Peyer's patch (tissue), 4 donors: ENCODE measurements at regions not wholly inside any gene's neighbourhood (a gene's known extent, or its start where the extent isn't known, plus 50 kb on each side); places are given as distances from the start of the nearest gene placed in this dataset.

Experiments used
- DNase-seq, 3 donors: peaks; one replicate each; pipeline ENCODE4 v3.0.0-alpha.2; 2017 to 2019
- H3K27ac ChIP-seq, 4 donors: fragments of 200-600 bp; sonication (generic); one replicate each; pipeline ENCODE4 v1.5.1; 2016 to 2019
- H3K27me3 ChIP-seq, 2 donors: fragments of 200-600 bp; sonication (generic); one replicate each; pipeline ENCODE4 v1.5.1; 2019
- H3K36me3 ChIP-seq, 3 donors: fragments of 200-600 bp; sonication (generic); one replicate each; pipeline ENCODE4 v1.5.1; 2016 to 2019
- H3K4me1 ChIP-seq, 4 donors: fragments of 200-600 bp; sonication (generic); one replicate each; pipeline ENCODE4 v1.5.1; 2016 to 2019
- H3K4me3 ChIP-seq, 4 donors: fragments of 200-600 bp; sonication (generic); 1 replicate in 3 of 4; 2 replicates in 1 of 4; pipeline ENCODE4 v1.5.1; 2016 to 2019; ENCODE audit warnings: mild to moderate bottlenecking in 1 of 4
- H3K9me3 ChIP-seq, 4 donors: fragments of 200-600 bp; sonication (generic); one replicate each; pipeline ENCODE4 v1.5.1; 2016 to 2019; ENCODE audit warnings: mild to moderate bottlenecking in 1 of 4
- POLR2A ChIP-seq, 2 donors: fragments of 450-650 bp; IDR thresholded peaks; one replicate each; pipeline ENCODE4 v1.5.1; 2017; ENCODE audit warnings: antibody characterized with exemption in 2 of 2, mild to moderate bottlenecking in 2 of 2, moderate library complexity in 2 of 2
- TF ChIP-seq, protein P1 (sequence below), 6 experiments: fragments of 450-650 bp in 4 of 6; fragments of 200-600 bp in 2 of 6; sonication (generic) in 1 of 6; IDR thresholded peaks; one replicate each; pipeline ENCODE4 v1.5.1; 2017 to 2019; ENCODE audit warnings: antibody characterized with exemption in 6 of 6, mild to moderate bottlenecking in 3 of 6, moderate library complexity in 1 of 6

DNA sequence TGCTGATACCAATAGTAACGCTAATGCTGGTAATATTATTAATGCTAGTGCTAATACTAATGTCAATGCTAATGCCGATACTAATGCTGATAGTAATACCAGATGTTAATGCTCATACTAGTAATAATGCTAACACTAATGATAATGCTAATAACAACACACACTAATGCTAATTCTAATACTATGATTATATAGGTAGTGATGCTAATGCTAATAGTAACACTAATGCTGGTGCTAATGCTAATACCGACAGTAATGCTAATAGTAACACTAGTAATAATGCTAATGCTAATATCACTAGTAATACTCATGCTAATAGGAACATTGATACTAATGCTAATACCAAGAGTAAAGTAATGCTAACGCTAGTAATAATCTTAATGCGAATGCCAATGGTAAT, 406.4 kb upstream of the RNF32 start:
- H3K36me3 ChIP-seq: no peaks in the 10 kb centered on the region
- no peak for DNase-seq
- no peaks in the 10 kb centered on the region for H3K4me1 ChIP-seq
- H3K9me3 ChIP-seq: no peaks in the 10 kb centered on the region
- H3K27ac ChIP-seq: no peak overlapping the region
- H3K27me3 ChIP-seq: no peaks in the 10 kb centered on the region
- TF ChIP-seq POLR2A (IDR thresholded peaks at IDR 0.05): no peak
- TF ChIP-seq, protein P1, sequence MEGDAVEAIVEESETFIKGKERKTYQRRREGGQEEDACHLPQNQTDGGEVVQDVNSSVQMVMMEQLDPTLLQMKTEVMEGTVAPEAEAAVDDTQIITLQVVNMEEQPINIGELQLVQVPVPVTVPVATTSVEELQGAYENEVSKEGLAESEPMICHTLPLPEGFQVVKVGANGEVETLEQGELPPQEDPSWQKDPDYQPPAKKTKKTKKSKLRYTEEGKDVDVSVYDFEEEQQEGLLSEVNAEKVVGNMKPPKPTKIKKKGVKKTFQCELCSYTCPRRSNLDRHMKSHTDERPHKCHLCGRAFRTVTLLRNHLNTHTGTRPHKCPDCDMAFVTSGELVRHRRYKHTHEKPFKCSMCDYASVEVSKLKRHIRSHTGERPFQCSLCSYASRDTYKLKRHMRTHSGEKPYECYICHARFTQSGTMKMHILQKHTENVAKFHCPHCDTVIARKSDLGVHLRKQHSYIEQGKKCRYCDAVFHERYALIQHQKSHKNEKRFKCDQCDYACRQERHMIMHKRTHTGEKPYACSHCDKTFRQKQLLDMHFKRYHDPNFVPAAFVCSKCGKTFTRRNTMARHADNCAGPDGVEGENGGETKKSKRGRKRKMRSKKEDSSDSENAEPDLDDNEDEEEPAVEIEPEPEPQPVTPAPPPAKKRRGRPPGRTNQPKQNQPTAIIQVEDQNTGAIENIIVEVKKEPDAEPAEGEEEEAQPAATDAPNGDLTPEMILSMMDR (IDR thresholded peaks at IDR 0.05): no peak
- H3K4me3 ChIP-seq: no peak overlapping the region

DNA sequence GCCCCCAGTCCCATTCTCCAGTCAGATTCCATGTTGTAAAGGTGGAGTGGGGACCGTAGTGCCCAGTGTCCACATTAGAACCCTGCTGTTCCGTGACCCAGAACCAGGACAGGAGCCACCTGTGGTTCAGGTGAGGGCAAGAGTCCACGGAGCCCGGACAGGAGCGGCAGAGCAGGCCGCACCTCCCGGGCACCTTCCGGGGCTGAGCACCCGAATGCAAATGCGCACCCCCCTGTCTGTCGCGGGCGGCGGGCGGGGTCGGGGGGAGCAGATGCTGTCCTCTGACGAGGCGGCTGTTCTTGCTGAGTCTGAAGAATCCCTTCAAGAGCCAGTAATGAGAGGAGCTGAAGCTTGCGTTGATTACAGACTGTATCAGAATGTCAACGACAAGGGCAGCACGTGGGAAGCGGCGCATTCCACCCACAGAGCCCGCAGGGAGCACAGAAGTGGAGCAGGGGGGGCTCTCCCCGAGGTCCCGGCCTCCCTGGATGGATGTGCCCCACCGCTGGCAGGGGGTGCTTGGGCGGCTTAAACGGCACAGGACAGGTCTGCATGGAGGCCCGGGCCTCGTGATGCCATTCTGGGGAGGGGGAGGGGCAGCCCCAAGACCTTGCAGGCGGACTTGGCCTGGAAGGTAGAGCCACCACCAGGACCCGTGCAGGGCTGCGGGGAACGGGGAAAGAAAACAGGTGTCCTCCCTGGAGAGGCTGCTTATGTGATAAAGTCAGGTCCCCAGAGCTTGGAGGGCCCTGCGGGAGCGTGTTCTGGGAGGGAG, 407.5 kb upstream of the RNF32 start:
- Histone ChIP-seq H3K4me3 (no peak overlapping the region), H3K27ac (no peak overlapping the region), H3K9me3 (no peaks in the 10 kb centered on the region), H3K27me3 (no peaks in the 10 kb centered on the region), H3K4me1 (no peaks in the 10 kb centered on the region), H3K36me3 (no peaks in the 10 kb centered on the region)
- no peak for TF ChIP-seq POLR2A (IDR thresholded peaks at IDR 0.05)
- TF ChIP-seq, protein P1 (IDR thresholded peaks at IDR 0.05): no peak
- peak in 1 of 3 donors; percentile 37 for DNase-seq

DNA sequence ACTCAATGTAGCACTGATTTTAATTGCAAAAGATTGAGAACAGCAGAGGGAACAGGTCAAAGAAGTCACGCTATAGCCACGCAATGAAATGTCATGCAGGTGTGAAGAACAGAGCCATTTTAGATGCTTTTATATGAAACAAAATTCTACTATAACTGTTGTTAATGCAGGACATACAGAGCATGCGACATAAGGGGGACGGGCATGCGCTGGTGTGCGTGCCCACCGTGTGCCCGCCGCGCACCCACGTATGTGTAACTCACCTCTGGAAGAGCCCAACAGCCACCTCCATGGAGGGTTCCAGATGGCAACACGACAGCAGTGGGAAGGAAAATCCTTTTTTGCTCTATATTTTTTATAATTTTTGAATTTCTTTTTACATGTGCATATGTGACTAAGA, 410.0 kb upstream of the RNF32 start:
- H3K4me3 ChIP-seq: no peak overlapping the region
- H3K4me1 ChIP-seq: no peaks in the 10 kb centered on the region
- DNase-seq: peak in 1 of 3 donors; percentile 10
- no peaks in the 10 kb centered on the region for H3K36me3 ChIP-seq
- no peaks in the 10 kb centered on the region for H3K9me3 ChIP-seq
- no peaks in the 10 kb centered on the region for H3K27me3 ChIP-seq
- no peak overlapping the region for H3K27ac ChIP-seq
- no peak for TF ChIP-seq POLR2A (IDR thresholded peaks at IDR 0.05)
- TF ChIP-seq, protein P1 (IDR thresholded peaks at IDR 0.05): no peak

DNA sequence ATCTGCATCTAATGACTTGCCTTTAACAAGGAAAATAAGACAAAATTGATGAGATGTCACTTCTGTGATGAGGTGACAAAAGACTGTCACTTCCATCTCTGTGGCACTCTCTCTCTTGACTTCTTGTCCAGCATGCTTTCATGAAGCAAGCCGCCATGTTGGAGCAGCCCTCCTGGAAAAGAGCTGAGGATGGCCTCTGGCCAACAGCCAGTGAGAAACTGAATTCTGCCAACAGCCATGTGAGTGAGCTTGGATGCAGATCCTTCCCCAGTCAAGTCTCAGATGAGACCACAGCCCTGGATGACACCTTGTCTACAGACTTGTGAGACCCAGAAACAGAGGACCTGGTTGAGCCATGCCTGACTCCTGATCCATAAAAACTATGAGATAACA, 412.6 kb upstream of the SHH start:
- Histone ChIP-seq H3K9me3 (no peaks in the 10 kb centered on the region), H3K27me3 (no peaks in the 10 kb centered on the region), H3K4me3 (no peak overlapping the region), H3K27ac (no peak overlapping the region), H3K36me3 (no peaks in the 10 kb centered on the region), H3K4me1 (no peaks in the 10 kb centered on the region)
- no peak for DNase-seq
- TF ChIP-seq, protein P1 (IDR thresholded peaks at IDR 0.05): no peak
- TF ChIP-seq POLR2A (IDR thresholded peaks at IDR 0.05): no peak

DNA sequence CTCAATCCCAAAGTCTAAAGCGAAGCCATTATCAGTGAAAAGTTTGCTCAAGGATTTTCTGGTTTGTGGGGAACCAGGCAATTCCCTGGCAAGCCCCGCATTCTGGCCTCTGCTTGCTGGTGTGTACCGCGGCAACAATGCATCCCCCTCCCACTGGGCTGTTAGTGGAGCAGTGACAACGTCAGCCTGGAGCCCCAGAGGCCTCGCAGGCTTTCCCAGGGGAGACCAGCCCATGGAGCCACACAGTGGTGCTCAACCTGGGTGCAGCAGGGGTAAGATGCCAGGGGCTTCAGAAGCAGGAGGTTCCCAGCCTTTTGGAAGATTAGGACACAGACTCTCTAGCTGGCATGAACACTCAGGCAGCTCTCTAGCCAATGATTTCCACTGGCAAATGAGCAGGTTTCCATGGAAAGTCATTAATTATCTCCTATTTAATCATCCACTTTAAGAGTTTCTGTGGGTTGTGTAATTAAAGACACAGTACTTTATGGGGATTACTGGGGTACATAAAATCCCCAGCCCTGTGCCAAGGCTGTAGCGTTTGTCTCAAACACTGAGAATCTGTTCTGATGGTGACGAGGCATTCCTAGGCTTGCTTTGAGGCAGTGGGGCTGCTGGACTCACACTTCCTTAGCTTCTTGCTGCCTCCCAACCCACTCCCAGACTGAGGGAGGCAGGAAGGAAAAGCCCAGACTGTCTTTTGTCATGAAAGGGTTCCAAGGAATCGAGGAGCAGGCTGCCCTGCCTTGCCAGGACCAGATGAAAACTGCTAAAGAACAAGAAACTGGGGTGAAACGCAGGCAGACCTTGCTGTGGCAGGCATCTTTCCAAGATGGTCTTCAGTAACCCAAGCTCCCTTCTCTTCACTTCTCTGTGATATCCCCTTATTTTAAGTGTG, 411.9 kb upstream of the SHH start:
- no peak overlapping the region for H3K27ac ChIP-seq
- TF ChIP-seq POLR2A (IDR thresholded peaks at IDR 0.05): no peak
- TF ChIP-seq, protein P1 (IDR thresholded peaks at IDR 0.05): no peak
- H3K4me3 ChIP-seq: no peak overlapping the region
- DNase-seq: no peak
- H3K36me3 ChIP-seq: no peaks in the 10 kb centered on the region
- no peaks in the 10 kb centered on the region for H3K9me3 ChIP-seq
- H3K4me1 ChIP-seq: no peaks in the 10 kb centered on the region
- no peaks in the 10 kb centered on the region for H3K27me3 ChIP-seq
